ENCODE measurements at regions not wholly inside any gene's neighbourhood (a gene's known extent, or its start where the extent isn't known, plus 50 kb on each side); places are given as distances from the start of the nearest gene placed in this dataset.
"Not testable (repeated sequence)": the region's sequence is repeated elsewhere in the genome, so short reads cannot be mapped to it uniquely, and the experiment has no call there.

GRCh38 chr14:89470401-89470800 lies 53.4 kb upstream of the FOXN3 start:
- no peak for DNase-seq (ENCODE audit: low read depth in 4 of 4, low spot score in 3 of 4)

GRCh38 chr14:89469210-89470198 lies 52.5 kb upstream of the FOXN3 start:
- no peak for DNase-seq (ENCODE audit: low read depth in 4 of 4, low spot score in 3 of 4)

GRCh38 chr14:89468566-89468965 lies 51.5 kb upstream of the FOXN3 start:
- no peak for DNase-seq (ENCODE audit: low read depth in 4 of 4, low spot score in 3 of 4)

- DNase-seq (ENCODE audit: low read depth in 4 of 4, low spot score in 3 of 4), result not testable (repeated sequence)
Measured at GRCh38 chr14:89468030-89468429, 51.0 kb upstream of the FOXN3 start.

- no peak for DNase-seq (ENCODE audit: low read depth in 4 of 4, low spot score in 3 of 4)
Measured at GRCh38 chr14:89466944-89467343, 49.9 kb upstream of the FOXN3 start.
